Right lobe of liver (tissue), 6 donors: ENCODE measurements at regions not wholly inside any gene's neighbourhood (a gene's known extent, or its start where the extent isn't known, plus 50 kb on each side); places are given as distances from the start of the nearest gene placed in this dataset.

Experiments used
- ATAC-seq, 4 donors: fragments of 200-7000 bp; cut with Tn5 transposase; one replicate each; pipeline ENCODE4 v1.9.1; 2020; ENCODE audit warnings: mild to moderate bottlenecking in 4 of 4, moderate library complexity in 4 of 4
- DNase-seq, 3 donors: peaks; one replicate each; pipeline ENCODE4 v3.0.0-alpha.2; 2020
- H3K27ac ChIP-seq, 3 donors: fragments of 200-600 bp; one replicate each; pipeline ENCODE4 v1.8.0; 2022
- H3K27me3 ChIP-seq, 2 donors: fragments of 200-600 bp; one replicate each; pipeline ENCODE4 v1.8.0; 2022
- H3K36me3 ChIP-seq, 4 donors: fragments of 200-600 bp; sonication (generic) in 1 of 4; one replicate each; pipeline versions ENCODE4 v1.5.1 to v1.8.0; 2017 to 2022; ENCODE audit warnings: control low read depth in 1 of 4
- H3K4me1 ChIP-seq, 4 donors: fragments of 200-600 bp; sonication (generic) in 1 of 4; one replicate each; pipeline versions ENCODE4 v1.5.1 to v1.8.0; 2017 to 2022; ENCODE audit warnings: control low read depth in 1 of 4
- H3K4me3 ChIP-seq, 3 donors: fragments of 200-600 bp; one replicate each; pipeline ENCODE4 v1.8.0; 2022
- H3K9me3 ChIP-seq, 4 donors: fragments of 200-600 bp; sonication (generic) in 1 of 4; one replicate each; pipeline versions ENCODE4 v1.5.1 to v1.8.0; 2017 to 2022; ENCODE audit warnings: control low read depth in 1 of 4
- POLR2A ChIP-seq: fragments of 450-650 bp; IDR thresholded peaks from one replicate; pipeline ENCODE4 v1.6.1; 2017; ENCODE audit warnings: antibody characterized with exemption, mild to moderate bottlenecking
- WGBS: methylation state at CpG from one replicate; pipeline ENCODE4 v1.1.6; 2018; ENCODE audit warnings: low coverage, low lambda C conversion rate; ENCODE audit not compliant: insufficient coverage; ENCODE audit errors: missing lambda C conversion rate; 5-methylcytosine and 5-hydroxymethylcytosine counted together
- intact Hi-C, 2 donors: fragments of 100-400 bp; cut with DNase I; formaldehyde crosslinking; loops; one replicate each; pipeline versions ENCODE4 v1.11.2 to v1.14.1; 2022
- TF ChIP-seq, protein P1 (sequence below), 4 donors: fragments of 200-600 bp in 3 of 4; fragments of 450-650 bp in 1 of 4; IDR thresholded peaks; one replicate each; pipeline versions ENCODE4 v1.5.1 to v1.8.0; 2016 to 2022; ENCODE audit warnings: antibody characterized with exemption in 4 of 4, mild to moderate bottlenecking in 2 of 4
- donor health status: DM: no; HTN: yes; CAD: no.
- donor health status: DM: no; HTN: no; CAD: no.
- donor health status: DM: no; HTN: no; CAD: no.
- donor health status: DM: no; HTN: yes; CAD: no.
- donor health status: DM: no; HTN: yes; CAD: no.

DNA sequence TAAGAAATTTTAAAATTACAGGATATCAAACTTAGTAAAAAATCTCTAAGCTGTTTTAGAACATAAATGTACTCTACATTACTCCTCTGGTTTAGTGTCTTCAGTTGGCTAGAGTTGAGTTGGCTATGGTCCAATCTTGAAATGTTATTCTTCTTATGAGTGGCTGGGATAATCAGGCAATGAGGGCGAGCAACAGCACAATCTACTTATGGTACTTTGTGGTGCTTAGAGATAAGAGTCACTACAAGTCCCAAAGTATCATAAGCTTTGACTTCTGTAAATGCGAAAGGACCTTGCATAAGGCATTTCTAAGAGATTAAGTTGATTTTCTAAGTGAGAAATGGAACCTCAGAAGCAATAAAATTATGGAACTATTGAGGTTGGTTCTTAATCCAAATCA, 361.7 kb downstream of the GPD2 start:
- no peak overlapping the region for H3K4me3 ChIP-seq
- no peak overlapping the region for H3K27ac ChIP-seq
- 94% methylated on average over 2 of the region's 2 CpGs for WGBS
- no peaks in the 10 kb centered on the region for H3K36me3 ChIP-seq
- DNase-seq (no peak), ATAC-seq (no peak)
- H3K27me3 ChIP-seq: no peaks in the 10 kb centered on the region
- H3K9me3 ChIP-seq: no peaks in the 10 kb centered on the region
- no peaks in the 10 kb centered on the region for H3K4me1 ChIP-seq
- intact Hi-C loops: no loop called here
- no peak for TF ChIP-seq POLR2A
- TF ChIP-seq, protein P1, sequence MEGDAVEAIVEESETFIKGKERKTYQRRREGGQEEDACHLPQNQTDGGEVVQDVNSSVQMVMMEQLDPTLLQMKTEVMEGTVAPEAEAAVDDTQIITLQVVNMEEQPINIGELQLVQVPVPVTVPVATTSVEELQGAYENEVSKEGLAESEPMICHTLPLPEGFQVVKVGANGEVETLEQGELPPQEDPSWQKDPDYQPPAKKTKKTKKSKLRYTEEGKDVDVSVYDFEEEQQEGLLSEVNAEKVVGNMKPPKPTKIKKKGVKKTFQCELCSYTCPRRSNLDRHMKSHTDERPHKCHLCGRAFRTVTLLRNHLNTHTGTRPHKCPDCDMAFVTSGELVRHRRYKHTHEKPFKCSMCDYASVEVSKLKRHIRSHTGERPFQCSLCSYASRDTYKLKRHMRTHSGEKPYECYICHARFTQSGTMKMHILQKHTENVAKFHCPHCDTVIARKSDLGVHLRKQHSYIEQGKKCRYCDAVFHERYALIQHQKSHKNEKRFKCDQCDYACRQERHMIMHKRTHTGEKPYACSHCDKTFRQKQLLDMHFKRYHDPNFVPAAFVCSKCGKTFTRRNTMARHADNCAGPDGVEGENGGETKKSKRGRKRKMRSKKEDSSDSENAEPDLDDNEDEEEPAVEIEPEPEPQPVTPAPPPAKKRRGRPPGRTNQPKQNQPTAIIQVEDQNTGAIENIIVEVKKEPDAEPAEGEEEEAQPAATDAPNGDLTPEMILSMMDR (IDR thresholded peaks at IDR 0.05): no peak

DNA sequence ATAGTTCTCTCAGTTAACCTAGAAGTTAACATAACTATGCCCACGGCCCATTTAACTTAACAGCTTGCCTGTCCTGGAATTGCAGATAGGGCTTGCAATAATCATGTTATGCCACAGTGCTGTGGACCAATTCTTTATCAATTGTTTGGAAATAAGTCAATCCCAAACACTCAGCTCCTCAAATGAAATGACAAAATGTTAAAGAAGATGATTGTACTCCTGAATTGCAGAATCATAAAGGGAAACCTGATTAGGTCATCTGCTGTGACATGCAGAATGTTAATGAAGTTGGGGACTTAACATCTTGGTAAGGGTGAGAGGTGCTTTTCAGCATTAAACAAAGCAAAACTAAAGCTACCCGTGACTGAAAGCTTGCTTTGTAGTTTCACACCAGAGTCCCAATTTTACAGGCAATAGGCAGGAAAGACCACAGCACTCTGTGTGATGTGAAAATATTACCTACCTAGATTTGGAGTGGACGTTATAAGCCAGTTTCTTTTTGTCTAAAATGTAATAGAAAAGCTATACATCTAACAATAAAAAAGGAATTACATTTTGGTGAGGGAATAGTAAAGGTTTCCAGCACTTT, 364.0 kb downstream of the GPD2 start:
- Histone ChIP-seq H3K27ac (no peak overlapping the region), H3K9me3 (no peaks in the 10 kb centered on the region), H3K4me1 (no peaks in the 10 kb centered on the region), H3K4me3 (no peak overlapping the region), H3K36me3 (no peaks in the 10 kb centered on the region), H3K27me3 (no peaks in the 10 kb centered on the region)
- WGBS: 34% methylated on average over 3 of the region's 3 CpGs
- intact Hi-C loops: no loop called here
- no peak for DNase-seq
- TF ChIP-seq, protein P1 (IDR thresholded peaks at IDR 0.05): no peak
- no peak for TF ChIP-seq POLR2A
- ATAC-seq: peak in 1 of 4 donors; percentile 12

DNA sequence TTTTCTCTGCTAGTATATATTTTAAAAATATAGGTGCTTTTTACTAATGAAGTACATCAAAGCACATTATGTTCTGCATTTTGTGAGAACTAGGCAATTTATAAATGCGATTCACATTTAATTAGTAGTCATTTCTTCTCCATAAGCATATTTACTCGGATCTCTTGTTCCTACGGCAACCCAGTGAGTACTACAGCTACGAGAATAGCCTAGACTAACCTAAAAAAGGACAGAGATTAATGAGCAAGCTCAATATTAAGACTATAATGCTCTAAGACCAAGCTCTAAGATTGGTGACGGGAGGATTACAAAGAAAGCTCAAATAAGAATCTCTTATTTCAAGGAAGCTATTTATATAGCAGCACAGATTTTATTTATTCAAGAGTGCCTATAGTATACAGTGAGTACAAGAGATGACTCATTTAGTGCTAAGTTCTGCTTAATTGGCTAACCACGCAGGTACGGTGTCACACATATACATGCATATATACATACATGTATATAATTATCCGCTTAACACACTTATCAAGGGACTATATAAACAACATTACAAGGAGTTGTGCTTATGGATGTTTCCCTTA, 364.7 kb downstream of the GPD2 start:
- DNase-seq: no peak

DNA sequence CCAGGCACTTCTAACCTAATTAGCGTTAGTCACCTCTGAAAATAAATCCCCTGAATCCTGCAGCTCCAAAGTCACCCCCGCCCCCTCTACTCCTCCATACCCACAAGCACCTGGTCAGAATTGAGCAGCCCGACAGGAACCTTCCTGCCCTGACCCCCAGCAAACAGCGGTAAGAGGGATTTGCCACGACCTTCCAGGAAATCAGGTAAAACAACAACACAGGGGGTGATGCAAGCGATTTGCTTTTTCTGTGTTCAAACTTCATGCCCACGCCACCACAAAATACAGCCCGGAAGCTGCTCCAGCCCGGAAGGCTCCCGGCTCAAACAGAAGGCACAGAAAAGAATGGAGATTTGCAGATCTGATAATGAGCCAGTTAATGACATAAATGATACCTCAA, 367.1 kb downstream of the GPD2 start:
- Histone ChIP-seq H3K4me3 (peak overlapping the region; percentile 13 to 45 (median 41)), H3K36me3 (no peaks in the 10 kb centered on the region), H3K4me1 (no peaks in the 10 kb centered on the region), H3K27me3 (no peaks in the 10 kb centered on the region), H3K9me3 (no peaks in the 10 kb centered on the region), H3K27ac (peak overlapping the region in 2 of 3 donors; percentile 43 to 45)
- DNase-seq (peak; percentile 50 to 56 (median 55)), ATAC-seq (peak; percentile 84 to 93 (median 88))
- TF ChIP-seq, protein P1 (IDR thresholded peaks at IDR 0.05): no peak
- TF ChIP-seq POLR2A: peak; percentile 35
- 15% methylated on average over 10 of the region's 10 CpGs for WGBS
- intact Hi-C loops: no loop called here

More for the DNA sequence above, 364.7 kb downstream of the GPD2 start:
- Histone ChIP-seq H3K36me3 (no peaks in the 10 kb centered on the region), H3K4me1 (no peaks in the 10 kb centered on the region), H3K4me3 (no peak overlapping the region), H3K27ac (no peak overlapping the region), H3K27me3 (no peaks in the 10 kb centered on the region), H3K9me3 (no peaks in the 10 kb centered on the region)
- TF ChIP-seq POLR2A: no peak
- TF ChIP-seq, protein P1 (IDR thresholded peaks at IDR 0.05): no peak
- ATAC-seq: no peak
- 77% methylated on average over 8 of the region's 8 CpGs for WGBS
- intact Hi-C loops: no loop called here
